GM04504 (cell line): ENCODE measurements at regions not wholly inside any gene's neighbourhood (a gene's known extent, or its start where the extent isn't known, plus 50 kb on each side); places are given as distances from the start of the nearest gene placed in this dataset.
"Not testable (repeated sequence)": the region's sequence is repeated elsewhere in the genome, so short reads cannot be mapped to it uniquely, and the experiment has no call there.

ENCODE experiments used
- DNase-seq: peaks from one replicate; pipeline ENCODE4 v3.0.0-alpha.2; 2012; ENCODE audit warnings: low read depth

GRCh38 chr19:30276883-30277280 is 95.3 kb upstream of the ZNF536 start:
- DNase-seq: no peak

DNA sequence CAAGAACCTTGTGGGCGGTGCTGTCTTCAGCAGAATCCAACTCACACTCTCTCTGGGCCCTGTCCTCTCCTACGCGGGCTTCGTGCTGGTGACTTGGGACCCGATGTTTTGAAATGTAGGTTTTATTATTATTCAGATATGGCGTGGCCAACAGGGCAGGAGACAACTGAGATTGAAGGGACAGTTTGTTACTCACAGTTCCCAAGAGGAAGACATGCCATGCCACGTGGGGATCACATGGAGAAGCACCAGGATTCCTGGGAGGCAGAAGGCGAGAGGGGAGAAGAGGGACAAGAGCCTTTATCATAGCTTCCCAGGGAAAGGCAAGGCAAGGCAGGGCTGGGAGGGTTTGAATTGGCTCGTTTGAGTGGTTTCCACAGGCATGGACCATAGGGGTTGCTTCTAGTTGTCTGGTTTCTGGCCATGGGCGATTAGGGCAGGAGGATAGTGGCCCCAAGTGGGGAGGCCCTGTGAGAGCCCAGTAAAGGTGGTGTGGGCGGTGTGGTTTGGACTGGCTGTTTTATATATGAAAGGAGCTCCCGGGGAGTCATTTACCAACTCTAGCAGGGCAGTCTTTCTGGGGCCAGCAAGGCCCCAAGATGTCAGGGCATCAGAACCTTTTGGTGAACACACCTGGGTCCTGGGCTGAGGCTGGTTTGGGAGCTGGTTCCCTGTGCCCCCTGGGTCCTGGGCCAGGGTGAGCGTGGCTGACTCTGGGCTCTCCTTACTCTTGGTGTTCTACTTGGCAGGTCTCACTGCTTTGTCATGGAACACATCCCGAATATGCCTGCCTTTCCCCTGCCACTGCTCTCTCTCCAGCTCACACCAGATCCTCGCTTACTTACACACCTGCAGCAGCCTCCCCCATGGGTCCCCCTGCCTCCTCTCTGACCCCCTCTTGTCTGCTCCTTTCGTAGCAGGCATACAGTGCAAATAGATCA is 94.0 kb upstream of the ZNF536 start:
- no peak for DNase-seq

DNA sequence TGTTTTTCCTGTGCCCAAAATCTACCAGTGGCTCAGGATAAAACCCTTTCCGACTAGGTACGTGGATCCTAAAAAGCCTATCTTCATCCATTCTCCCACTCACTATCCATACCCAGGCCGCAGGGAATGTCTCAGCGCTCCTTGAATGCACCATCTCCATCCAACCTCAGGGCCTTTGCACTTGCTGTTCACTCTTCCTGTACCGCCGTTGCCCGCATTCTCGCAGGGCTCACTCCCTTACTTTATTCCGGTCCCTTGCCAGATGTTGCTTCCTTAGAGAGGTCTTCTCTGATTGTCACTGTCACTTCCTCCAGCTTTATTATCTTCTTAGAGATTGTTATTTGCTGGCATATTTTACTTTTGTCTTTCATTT is 93.3 kb upstream of the ZNF536 start:
- DNase-seq: no peak

GRCh38 chr19:30280018-30280417 is 92.2 kb upstream of the ZNF536 start:
- DNase-seq: no peak

GRCh38 chr19:30281906-30282305 is 90.3 kb upstream of the ZNF536 start:
- DNase-seq: no peak

GRCh38 chr19:30283556-30283955 is 88.6 kb upstream of the ZNF536 start:
- DNase-seq: no peak

GRCh38 chr19:30284209-30284608 is 88.0 kb upstream of the ZNF536 start:
- DNase-seq: no peak

DNA sequence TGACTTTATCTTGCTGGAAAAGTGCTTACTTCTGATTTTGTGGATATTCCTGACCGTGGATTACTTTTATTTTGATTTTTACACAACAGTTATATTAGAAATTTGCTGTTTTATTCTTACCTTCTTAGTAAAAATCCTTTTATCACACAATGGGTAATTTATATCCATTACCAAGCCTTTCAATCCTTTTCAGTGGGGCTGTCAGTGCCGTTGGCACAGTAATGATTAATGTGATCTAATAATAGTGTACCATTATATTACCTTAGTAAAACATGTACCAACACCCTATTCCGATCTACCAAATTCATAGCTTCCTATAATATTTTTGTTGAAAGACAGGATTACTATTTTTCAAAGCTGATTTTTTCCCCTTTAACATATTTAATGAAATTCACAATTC is 87.3 kb upstream of the ZNF536 start:
- DNase-seq: no peak

- no peak for DNase-seq
These were observed 85.8 kb upstream of the ZNF536 start for GRCh38 chr19:30286378-30286777.

DNA sequence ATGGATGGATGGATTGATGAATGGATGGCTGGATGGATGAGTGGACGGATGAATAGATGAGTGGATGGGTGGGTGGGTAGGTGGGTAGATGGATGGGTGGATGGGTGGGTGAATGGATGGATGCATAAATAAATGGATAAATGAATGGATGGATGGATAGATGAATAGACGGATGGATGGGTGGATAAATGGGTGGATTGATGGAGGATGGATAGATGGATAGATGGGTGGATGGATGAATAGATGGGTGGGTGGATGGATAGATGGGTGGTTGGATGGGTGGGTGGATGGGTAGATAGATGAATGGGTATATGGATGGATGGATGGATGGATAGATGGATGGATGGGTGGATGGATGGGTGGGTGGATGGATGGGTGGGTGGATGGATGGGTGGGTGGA is 84.9 kb upstream of the ZNF536 start:
- DNase-seq: no peak

DNA sequence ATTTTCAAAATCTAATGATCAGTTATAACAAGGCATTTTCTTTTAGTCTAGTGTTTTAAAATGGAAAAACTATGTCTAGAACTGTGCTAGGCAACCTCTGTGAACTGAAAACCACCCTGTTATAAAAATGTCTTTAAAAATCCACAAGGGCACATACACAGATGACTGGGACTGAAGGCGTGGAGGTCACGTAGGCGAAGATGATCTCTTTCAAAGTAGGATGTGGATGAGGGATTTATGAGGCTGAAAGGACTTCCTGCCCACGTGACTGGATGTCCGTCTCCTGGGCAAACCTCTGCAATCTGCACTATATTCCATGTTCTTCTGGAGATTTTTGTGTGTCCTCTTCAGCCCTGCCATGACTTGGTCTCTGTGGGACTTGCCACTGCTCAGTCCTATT is 84.2 kb upstream of the ZNF536 start:
- no peak for DNase-seq

DNA sequence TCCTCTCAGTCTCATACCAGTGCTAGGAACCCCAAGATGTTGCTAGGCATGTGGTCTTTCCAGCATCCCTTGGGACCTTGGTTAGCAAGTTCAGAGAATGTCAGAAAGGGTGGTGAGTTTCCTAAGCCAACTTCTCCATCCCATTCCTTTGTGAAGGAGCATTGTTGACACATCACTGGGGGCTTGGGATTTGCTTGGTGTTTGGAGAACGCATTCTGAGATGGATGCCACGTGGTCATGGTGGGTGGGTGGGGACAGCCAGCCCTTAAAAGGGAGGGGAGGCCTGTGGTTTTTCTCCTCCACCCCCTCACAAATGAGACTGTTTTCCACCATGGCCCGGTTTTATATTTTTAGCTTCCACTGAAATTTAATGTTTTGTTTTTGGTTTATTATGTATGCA is 83.3 kb upstream of the ZNF536 start:
- no peak for DNase-seq

DNA sequence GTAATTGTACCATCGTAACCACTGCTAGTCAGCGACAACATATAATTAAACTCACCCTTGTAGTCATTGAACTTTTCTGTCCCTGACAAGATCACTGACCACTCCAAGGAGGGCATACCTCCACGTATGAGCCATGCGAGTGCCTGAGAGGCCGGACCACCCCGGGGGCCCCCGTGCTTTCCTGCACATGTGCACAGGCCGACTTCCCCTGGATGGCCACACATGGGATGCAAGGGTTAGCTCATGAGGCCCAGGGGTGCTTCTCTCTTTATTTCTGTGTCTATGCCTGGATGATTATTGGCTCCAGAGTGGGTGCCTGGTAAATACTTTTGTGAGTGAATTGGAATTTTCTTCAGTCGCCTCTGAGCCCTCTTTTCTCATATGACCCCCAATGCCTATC is 82.8 kb upstream of the ZNF536 start:
- DNase-seq: no peak

DNA sequence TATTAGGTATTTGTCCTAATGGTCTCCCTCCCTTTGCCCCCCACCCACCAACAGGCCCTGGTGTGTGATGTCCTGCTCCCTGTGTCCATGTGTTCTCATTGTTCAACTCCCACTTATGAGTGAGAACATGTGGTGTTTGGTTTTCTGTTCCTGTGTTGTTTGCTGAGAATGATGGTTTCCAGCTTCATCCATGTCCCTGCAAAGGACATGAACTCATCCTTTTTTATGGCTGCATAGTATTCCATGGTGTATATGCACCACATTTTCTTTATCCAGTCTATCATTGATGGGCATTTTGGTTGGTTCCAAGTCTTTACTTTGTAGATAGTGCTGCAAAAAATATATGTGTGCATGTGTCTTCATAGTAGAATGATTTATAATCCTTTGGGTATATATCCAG is 81.4 kb upstream of the ZNF536 start:
- not testable (repeated sequence) for DNase-seq

DNA sequence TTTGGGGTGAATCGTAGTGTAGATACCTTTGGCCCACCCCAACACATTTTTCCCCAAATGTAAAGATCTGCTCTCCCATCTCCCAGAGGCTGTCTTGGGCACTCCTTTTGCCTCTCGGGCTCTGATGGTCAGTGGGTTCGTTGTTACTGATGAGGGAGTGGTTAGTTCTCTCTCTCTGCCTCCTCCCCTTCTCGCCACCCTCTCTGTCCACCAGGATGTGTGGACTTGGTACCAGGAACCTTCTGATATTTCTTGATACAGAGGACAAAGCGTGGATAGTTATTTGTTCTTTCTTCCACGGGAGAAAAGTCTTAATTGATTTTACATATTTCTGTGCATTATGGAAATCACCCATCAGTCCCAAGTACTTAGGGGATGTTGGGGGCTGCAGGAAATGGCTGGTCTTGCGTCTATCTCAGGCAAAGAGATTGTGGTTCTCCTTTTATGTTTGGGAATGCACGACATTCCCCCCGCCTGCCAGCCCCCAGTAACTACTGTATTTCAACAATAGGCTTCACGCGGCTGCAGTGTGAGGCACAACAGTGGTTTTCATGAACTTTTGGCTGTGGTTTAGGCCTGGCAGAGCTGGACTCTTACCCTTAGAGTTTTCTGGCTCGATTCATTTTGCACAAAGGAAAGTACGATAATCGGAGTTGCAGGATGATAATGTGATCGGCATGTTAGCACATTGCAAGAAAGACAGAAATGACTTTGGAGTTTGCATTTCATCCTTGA is 79.0 kb upstream of the ZNF536 start:
- no peak for DNase-seq

GRCh38 chr19:30297969-30298368 is 74.2 kb upstream of the ZNF536 start:
- no peak for DNase-seq

DNA sequence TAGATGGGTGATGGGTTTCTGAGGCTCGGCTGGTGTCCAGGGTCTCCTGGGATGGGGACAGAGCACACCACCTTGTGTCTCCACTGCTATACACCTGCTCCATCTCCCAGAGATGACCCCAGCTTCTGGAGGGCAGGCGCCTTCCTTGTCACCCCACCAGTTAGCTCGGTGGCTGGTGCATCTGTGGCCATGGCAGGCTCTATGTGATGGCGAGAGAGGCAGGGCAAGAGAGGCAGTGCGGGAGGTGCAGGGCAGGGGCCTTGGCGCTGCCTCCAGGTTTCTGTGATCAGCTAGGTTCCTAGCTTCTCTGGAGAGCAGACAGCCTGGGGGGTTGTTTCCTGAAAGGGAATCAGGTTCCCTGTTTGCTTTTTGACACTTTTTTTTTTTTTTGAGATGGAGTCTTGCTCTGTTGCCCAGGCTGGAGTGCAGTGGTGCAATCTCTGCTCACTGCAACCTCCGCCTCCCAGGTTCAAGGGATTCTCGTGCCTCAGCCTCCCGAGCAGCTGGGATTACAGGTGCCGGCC is 69.0 kb upstream of the ZNF536 start:
- DNase-seq: no peak

- no peak for DNase-seq
These were observed 67.6 kb upstream of the ZNF536 start for GRCh38 chr19:30304540-30304939.

DNA sequence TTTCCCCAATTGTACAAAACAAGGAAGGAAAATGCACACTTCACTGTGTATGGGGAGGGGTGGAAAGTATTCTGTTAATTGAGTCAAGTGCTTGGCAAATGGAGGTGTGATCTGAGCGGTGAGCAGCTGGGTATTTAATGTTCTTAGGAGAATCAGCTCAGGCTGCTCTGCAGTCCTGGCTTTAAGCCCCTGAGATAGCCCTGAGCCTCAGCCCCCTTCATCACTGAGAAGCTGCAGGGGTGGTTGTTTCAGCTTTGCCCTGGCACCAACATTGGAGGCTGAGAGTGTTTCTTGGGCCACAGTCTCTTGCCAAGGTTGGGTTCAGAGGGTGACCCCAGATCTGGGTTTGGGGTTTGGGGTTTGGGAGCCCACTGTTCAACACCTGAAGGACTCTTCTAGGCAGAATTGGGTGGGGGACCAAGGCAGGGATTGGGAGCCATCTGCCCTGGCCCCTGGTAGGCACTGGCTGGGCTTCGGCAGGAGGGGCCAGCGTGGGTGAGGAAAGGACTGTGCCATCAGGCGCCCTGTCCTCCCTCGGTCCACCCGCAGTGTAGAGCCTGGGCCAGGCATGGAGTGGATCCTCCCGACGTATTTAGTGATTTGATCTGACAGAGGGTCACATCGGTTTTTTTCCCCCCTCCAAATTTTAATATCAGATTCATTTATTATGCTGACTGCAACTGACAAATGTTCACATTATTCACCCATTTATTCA is 66.7 kb upstream of the ZNF536 start:
- no peak for DNase-seq

DNA sequence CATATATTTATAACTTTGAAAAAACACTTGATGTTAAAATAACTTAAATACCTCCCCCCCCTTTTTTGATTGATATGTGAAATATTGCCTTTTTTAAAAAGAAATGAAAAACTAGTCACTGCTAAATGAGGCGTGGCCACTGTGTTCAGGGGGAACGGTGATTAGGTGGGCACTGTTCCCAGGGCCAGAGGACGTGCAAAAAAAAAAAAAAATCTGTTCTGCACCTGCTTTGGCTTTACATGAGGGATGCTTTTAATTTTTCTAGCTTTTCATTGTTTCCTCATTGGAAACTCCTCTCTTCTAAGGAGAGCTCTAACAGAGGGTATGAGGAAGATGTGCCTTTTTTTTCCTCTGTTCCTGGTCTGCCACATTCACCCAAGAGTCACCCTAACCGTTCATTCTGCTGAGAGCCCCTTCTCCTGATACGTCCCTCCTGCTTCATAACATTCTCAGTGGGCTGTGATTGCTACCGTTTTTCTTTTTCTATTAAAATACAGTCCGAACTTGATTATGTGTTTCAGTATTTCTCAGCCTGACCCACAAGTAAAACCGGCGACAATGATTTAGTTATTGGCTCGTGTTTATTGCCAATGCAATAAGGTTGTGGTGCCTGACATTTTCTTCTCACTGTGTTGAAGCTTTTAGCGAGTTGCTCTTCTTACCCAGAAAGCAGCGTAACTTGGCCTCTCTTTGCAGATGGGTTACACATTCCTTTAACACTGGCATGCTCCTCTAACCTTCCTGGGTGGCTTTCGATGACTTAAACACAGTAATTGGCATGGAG is 64.8 kb upstream of the ZNF536 start:
- no peak for DNase-seq

DNA sequence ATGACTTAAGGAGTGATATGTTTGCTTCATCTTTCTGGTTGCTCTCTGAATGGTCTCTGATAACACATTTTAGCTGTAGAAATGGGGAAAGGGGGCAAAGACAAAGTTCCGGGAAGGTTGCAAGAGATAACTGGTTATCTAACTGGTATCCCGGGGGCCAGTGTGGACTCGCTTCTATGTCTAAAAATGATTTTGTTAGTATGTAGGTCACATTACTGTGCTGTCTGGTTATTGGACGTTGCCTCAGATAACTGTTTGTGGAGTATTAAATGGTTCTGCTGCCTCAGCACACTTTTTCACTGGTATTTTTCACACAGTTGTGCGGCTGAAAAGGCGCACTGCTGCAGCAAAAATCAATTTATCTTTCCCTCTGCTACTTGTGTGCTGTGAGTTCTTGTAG is 63.0 kb upstream of the ZNF536 start:
- DNase-seq: no peak
